ENCODE measurements at regions not wholly inside any gene's neighbourhood (a gene's known extent, or its start where the extent isn't known, plus 50 kb on each side); places are given as distances from the start of the nearest gene placed in this dataset.
A peak's percentile ranks its signal among the peaks of the same experiment; 100 is the strongest.

DNA sequence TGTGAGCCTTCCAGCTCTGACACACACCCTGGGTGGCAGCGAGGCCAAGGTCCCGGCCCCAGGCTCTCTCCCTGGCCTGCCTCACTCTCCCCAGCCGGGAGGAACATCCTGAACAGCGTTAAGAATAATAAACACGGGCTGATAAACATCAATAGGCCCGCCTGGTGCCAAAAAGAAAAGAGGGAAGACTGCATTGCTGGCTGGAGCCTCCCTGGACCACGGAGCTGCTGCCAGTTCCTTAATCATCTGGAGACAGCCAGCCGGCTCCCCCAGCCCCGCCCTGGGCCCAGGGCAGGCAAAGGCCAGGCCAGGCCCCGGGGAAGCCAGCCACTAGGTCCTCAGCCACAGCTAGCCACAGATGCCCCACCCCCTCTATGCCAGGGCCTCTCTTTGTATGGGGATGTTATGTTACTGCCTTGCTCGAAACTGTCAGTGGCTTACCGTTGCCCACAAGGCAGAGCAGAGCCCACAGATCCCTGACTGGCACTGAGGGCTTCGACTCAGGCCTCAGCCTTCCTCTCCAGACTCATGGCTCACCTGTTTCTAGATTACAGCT lies 293.7 kb downstream of the DYSF start (continued):
- TF ChIP-seq, protein P1, sequence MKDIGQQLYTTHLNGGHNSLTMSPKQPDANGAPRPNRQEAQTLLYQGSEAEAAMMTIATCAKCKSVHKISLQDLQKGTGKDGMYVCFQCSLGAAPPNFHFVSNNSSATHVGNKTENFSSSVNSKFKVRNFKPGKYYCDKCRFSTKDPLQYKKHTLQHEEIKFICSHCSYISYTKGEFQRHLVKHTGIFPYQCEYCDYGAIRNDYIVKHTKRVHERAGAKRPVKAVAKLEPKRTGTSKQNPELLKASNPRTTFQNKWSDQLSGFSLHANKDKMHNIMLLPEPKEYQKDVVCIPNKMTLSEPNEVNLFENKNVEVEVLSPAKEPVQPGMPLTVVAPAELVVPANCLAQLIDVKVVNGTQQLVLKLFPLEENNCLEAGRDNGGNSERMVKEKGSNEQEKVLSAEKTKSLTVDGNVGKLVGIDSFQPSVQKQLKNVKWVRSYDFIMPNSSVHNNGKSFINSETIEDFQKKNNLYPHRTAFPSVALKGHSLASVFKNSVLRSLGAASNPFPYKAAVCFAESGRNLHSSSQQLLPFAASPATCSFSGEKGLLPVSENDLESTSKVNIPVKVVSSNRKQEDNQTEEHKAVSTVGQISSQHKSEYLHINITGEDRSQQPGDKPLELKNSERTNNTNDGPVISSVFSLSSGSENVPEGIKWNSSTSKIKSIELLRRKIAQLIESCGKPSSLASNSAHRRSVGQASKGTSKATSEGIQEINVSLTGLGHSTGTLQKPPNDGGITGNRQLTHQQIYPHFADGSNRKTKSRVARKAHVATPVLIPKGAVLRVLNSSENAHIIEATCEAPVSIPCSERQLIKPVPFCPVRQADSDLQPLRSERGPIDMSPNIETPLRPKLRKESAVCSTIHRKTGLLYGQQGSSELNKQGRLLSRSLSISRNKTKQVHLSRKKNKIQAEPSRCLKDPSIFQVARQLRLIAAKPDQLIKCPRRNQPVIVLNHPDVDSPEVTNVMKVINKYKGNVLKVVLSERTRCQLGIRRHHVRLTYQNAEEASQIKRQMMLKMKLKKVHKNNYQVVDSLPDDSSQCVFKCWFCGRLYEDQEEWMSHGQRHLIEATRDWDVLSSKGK (CRISPR knock-in tag; IDR thresholded peaks at IDR 0.05): no peak
- TF ChIP-seq CTBP1 (IDR thresholded peaks at IDR 0.05; ENCODE audit: borderline replicate concordance) (0 out of 2 replicates have a peak, but pooled peaks have one; percentile 26), ATF7 (IDR thresholded peaks at IDR 0.05) (0 out of 2 replicates have a peak, but pooled peaks have one; percentile 9), CHD2 (IDR thresholded peaks at IDR 0.05; ENCODE audit: low read depth, low read length) (no peak), NFE2L1 (tag; IDR thresholded peaks at IDR 0.05; ENCODE audit: borderline replicate concordance, low read depth) (no peak), GATAD2B (IDR thresholded peaks at IDR 0.05; ENCODE audit: borderline replicate concordance) (no peak), SNRNP70 (optimal IDR thresholded peaks at IDR 0.05; ENCODE audit: low read depth, low read length) (no peak), CHCHD3 (CRISPR knock-in tag; IDR thresholded peaks at IDR 0.05) (no peak), ETV5 (CRISPR knock-in tag; IDR thresholded peaks at IDR 0.05; ENCODE audit: low read depth) (0 out of 2 replicates have a peak, but pooled peaks have one; percentile 20), PML (IDR thresholded peaks at IDR 0.05; ENCODE audit: low read length) (no peak), SMAD4 (CRISPR knock-in tag; conservative IDR thresholded peaks at IDR 0.05) (0 out of 2 replicates have a peak, but pooled peaks have one; percentile 24), ARID2 (IDR thresholded peaks at IDR 0.05) (no peak), MEIS2 (IDR thresholded peaks at IDR 0.05; ENCODE audit: partially characterized antibody) (peak; percentile 7), ZNF311 (CRISPR knock-in tag; IDR thresholded peaks at IDR 0.05) (no peak), TCF3 (CRISPR knock-in tag; IDR thresholded peaks at IDR 0.05) (0 out of 2 replicates have a peak, but pooled peaks have one; percentile 9)
- TF ChIP-seq, protein P2, sequence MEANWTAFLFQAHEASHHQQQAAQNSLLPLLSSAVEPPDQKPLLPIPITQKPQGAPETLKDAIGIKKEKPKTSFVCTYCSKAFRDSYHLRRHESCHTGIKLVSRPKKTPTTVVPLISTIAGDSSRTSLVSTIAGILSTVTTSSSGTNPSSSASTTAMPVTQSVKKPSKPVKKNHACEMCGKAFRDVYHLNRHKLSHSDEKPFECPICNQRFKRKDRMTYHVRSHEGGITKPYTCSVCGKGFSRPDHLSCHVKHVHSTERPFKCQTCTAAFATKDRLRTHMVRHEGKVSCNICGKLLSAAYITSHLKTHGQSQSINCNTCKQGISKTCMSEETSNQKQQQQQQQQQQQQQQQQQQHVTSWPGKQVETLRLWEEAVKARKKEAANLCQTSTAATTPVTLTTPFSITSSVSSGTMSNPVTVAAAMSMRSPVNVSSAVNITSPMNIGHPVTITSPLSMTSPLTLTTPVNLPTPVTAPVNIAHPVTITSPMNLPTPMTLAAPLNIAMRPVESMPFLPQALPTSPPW (CRISPR knock-in tag; IDR thresholded peaks at IDR 0.05): no peak
- TF ChIP-seq, protein P3, sequence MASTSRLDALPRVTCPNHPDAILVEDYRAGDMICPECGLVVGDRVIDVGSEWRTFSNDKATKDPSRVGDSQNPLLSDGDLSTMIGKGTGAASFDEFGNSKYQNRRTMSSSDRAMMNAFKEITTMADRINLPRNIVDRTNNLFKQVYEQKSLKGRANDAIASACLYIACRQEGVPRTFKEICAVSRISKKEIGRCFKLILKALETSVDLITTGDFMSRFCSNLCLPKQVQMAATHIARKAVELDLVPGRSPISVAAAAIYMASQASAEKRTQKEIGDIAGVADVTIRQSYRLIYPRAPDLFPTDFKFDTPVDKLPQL (IDR thresholded peaks at IDR 0.05; ENCODE audit: extremely low read depth, insufficient read length): no peak
- TF ChIP-seq, protein P4, sequence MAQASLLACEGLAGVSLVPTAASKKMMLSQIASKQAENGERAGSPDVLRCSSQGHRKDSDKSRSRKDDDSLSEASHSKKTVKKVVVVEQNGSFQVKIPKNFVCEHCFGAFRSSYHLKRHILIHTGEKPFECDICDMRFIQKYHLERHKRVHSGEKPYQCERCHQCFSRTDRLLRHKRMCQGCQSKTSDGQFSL (CRISPR knock-in tag; IDR thresholded peaks at IDR 0.05): no peak
- TF ChIP-seq, protein P4 (tag; IDR thresholded peaks at IDR 0.05): no peak

All from K562 (cell line).